ENCODE measurements at regions not wholly inside any gene's neighbourhood (a gene's known extent, or its start where the extent isn't known, plus 50 kb on each side); places are given as distances from the start of the nearest gene placed in this dataset.

DNA sequence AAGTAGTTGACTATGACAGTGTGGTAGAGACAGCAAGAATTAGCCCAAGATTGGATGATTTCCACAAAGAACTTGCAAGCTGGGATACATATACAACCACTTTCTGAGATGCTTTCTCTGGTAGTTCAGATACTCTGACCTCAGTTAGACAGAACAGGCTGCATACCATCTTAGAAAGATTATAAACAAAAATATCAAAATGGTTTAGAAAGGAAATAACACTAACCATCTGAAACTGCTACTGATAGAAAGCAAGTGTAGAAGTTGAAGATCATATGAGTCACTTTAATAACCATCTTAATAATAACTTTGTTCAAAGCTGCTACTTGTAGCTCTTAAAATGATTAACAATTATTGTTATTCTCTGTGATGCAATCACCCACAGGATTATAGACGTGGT lies 255.4 kb upstream of the TTC29 start (continued):
- TF ChIP-seq ZNF629 (tag by site-specific recombination; IDR thresholded peaks at IDR 0.05) (no peak), ZBTB17 (tag by site-specific recombination; IDR thresholded peaks at IDR 0.05) (no peak), OVOL3 (tag by site-specific recombination; IDR thresholded peaks at IDR 0.05) (no peak)
- TF ChIP-seq, protein P1, sequence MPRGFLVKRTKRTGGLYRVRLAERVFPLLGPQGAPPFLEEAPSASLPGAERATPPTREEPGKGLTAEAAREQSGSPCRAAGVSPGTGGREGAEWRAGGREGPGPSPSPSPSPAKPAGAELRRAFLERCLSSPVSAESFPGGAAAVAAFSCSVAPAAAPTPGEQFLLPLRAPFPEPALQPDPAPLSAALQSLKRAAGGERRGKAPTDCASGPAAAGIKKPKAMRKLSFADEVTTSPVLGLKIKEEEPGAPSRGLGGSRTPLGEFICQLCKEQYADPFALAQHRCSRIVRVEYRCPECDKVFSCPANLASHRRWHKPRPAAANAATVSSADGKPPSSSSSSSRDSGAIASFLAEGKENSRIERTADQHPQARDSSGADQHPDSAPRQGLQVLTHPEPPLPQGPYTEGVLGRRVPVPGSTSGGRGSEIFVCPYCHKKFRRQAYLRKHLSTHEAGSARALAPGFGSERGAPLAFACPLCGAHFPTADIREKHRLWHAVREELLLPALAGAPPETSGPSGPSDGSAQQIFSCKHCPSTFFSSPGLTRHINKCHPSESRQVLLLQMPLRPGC (tag by site-specific recombination; IDR thresholded peaks at IDR 0.05) = no peak

DNA sequence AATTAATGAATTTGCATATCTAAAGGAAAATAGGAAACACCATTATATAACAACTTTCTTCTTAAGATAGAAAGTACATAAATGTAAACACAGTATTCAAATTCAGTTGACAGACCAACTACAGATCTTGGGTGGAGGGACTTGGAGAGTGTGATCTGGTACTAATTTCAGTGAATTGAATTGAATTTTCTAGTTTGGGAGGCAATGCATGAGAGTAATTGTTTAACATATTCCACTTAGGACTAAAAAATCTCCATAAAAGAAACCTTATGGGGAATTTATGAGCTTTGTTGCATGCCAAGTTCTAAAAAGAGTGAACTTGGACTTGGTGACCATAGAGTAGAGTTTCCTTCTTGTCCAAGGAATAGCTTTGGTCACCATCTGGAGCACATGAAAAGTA lies 261.1 kb upstream of the TTC29 start:
- Histone ChIP-seq H3K4me3 (ENCODE audit: low read depth, low read length) (no peak overlapping the region), H3K4me1 (ENCODE audit: control insufficient read depth, insufficient read depth, low read length) (no peaks in the 10 kb centered on the region), H3K27ac (ENCODE audit: extremely low read depth, low read depth, low read length) (no peak overlapping the region), H3K36me3 (ENCODE audit: control insufficient read depth in 2 of 2, insufficient read depth in 1 of 2, low read length in 2 of 2) (no peaks in the 10 kb centered on the region), H3K9me3 (ENCODE audit: control insufficient read depth, insufficient read depth, low read depth, low read length) (no peaks in the 10 kb centered on the region)
- POLR2A ChIA-PET = no interaction called here
- TF ChIP-seq ZNF510 (tag by site-specific recombination; IDR thresholded peaks at IDR 0.05; ENCODE audit: insufficient replicate concordance) (no peak), ZNF548 (tag by site-specific recombination; IDR thresholded peaks at IDR 0.05) (no peak), ZNF37A (tag by site-specific recombination; IDR thresholded peaks at IDR 0.05) (no peak), EGR2 (tag by site-specific recombination; IDR thresholded peaks at IDR 0.05; ENCODE audit: low read depth) (no peak), ZNF747 (tag by site-specific recombination; IDR thresholded peaks at IDR 0.05) (no peak), ZNF112 (tag by site-specific recombination; IDR thresholded peaks at IDR 0.05) (no peak), ZNF776 (tag by site-specific recombination; IDR thresholded peaks at IDR 0.05; ENCODE audit: borderline replicate concordance) (no peak), ZEB2 (tag by site-specific recombination; IDR thresholded peaks at IDR 0.05) (no peak), GLIS1 (tag by site-specific recombination; IDR thresholded peaks at IDR 0.05) (no peak), ZNF335 (tag by site-specific recombination; conservative IDR thresholded peaks at IDR 0.05) (no peak), ZNF157 (tag by site-specific recombination; IDR thresholded peaks at IDR 0.05) (no peak), ZBTB1 (tag by site-specific recombination; IDR thresholded peaks at IDR 0.05) (no peak), HOXC10 (CRISPR knock-in tag; IDR thresholded peaks at IDR 0.05) (no peak), ZNF155 (tag by site-specific recombination; IDR thresholded peaks at IDR 0.05) (no peak), ZNF596 (tag by site-specific recombination; IDR thresholded peaks at IDR 0.05) (no peak)
- TF ChIP-seq, protein P2, sequence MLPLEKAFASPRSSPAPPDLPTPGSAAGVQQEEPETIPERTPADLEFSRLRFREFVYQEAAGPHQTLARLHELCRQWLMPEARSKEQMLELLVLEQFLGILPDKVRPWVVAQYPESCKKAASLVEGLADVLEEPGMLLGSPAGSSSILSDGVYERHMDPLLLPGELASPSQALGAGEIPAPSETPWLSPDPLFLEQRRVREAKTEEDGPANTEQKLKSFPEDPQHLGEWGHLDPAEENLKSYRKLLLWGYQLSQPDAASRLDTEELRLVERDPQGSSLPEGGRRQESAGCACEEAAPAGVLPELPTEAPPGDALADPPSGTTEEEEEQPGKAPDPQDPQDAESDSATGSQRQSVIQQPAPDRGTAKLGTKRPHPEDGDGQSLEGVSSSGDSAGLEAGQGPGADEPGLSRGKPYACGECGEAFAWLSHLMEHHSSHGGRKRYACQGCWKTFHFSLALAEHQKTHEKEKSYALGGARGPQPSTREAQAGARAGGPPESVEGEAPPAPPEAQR (tag by site-specific recombination; IDR thresholded peaks at IDR 0.05) = no peak
- TF ChIP-seq, protein P3, sequence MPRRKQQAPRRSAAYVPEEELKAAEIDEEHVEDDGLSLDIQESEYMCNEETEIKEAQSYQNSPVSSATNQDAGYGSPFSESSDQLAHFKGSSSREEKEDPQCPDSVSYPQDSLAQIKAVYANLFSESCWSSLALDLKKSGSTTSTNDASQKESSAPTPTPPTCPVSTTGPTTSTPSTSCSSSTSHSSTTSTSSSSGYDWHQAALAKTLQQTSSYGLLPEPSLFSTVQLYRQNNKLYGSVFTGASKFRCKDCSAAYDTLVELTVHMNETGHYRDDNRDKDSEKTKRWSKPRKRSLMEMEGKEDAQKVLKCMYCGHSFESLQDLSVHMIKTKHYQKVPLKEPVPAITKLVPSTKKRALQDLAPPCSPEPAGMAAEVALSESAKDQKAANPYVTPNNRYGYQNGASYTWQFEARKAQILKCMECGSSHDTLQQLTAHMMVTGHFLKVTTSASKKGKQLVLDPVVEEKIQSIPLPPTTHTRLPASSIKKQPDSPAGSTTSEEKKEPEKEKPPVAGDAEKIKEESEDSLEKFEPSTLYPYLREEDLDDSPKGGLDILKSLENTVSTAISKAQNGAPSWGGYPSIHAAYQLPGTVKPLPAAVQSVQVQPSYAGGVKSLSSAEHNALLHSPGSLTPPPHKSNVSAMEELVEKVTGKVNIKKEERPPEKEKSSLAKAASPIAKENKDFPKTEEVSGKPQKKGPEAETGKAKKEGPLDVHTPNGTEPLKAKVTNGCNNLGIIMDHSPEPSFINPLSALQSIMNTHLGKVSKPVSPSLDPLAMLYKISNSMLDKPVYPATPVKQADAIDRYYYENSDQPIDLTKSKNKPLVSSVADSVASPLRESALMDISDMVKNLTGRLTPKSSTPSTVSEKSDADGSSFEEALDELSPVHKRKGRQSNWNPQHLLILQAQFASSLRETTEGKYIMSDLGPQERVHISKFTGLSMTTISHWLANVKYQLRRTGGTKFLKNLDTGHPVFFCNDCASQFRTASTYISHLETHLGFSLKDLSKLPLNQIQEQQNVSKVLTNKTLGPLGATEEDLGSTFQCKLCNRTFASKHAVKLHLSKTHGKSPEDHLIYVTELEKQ (tag by site-specific recombination; IDR thresholded peaks at IDR 0.05; ENCODE audit: borderline replicate concordance) = no peak
- CTCF ChIA-PET = interaction anchor here (0.5 to 0.6 kb wide), 2 partner anchors 30 to 49 kb away, joined by 3 to 4 read pairs; no protein-coding TSS in a partner anchor

Measured in HEK293 (cell line).